ENCODE measurements at regions not wholly inside any gene's neighbourhood (a gene's known extent, or its start where the extent isn't known, plus 50 kb on each side); places are given as distances from the start of the nearest gene placed in this dataset.
"Not testable (repeated sequence)": the region's sequence is repeated elsewhere in the genome, so short reads cannot be mapped to it uniquely, and the experiment has no call there.

GRCh38 chr6:74410630-74411029 is 714.6 kb downstream of the CD109 start:
- DNase-seq (ENCODE audit: low read depth in 2 of 2), result peak; percentile 49 to 55

GRCh38 chr6:74409447-74409846 is 713.4 kb downstream of the CD109 start:
- DNase-seq (ENCODE audit: low read depth in 2 of 2), result peak; percentile 62 to 68

GRCh38 chr6:74408844-74409243 is 712.8 kb downstream of the CD109 start:
- DNase-seq (ENCODE audit: low read depth in 2 of 2), result no peak

GRCh38 chr6:74404366-74404765 is 708.4 kb downstream of the CD109 start:
- DNase-seq (ENCODE audit: low read depth in 2 of 2), result no peak

- no peak for DNase-seq (ENCODE audit: low read depth in 2 of 2)
Measured at GRCh38 chr6:74402781-74403180, 706.8 kb downstream of the CD109 start.

GRCh38 chr6:74378437-74378836 is 682.4 kb downstream of the CD109 start:
- not testable (repeated sequence) for DNase-seq (ENCODE audit: low read depth in 2 of 2)

GRCh38 chr6:74369556-74369993 is 673.6 kb downstream of the CD109 start:
- peak; percentile 62 to 69 for DNase-seq (ENCODE audit: low read depth in 2 of 2)

GRCh38 chr6:74368746-74369145 is 672.7 kb downstream of the CD109 start:
- no peak for DNase-seq (ENCODE audit: low read depth in 2 of 2)

GRCh38 chr6:74366634-74367033 is 670.6 kb downstream of the CD109 start:
- no peak for DNase-seq (ENCODE audit: low read depth in 2 of 2)

- DNase-seq (ENCODE audit: low read depth in 2 of 2), result no peak
Measured at GRCh38 chr6:74362391-74362790, 666.4 kb downstream of the CD109 start.

- no peak for DNase-seq (ENCODE audit: low read depth in 2 of 2)
Measured at GRCh38 chr6:74357321-74357720, 661.3 kb downstream of the CD109 start.

GRCh38 chr6:74356391-74356790 is 660.4 kb downstream of the CD109 start:
- DNase-seq (ENCODE audit: low read depth in 2 of 2), result no peak

GRCh38 chr6:74346936-74347535 is 651.0 kb downstream of the CD109 start:
- DNase-seq (ENCODE audit: low read depth in 2 of 2), result no peak

- DNase-seq (ENCODE audit: low read depth in 2 of 2), result no peak
Measured at GRCh38 chr6:74343804-74344203, 647.8 kb downstream of the CD109 start.

GRCh38 chr6:74343321-74343720 is 647.3 kb downstream of the CD109 start:
- not testable (repeated sequence) for DNase-seq (ENCODE audit: low read depth in 2 of 2)

- DNase-seq (ENCODE audit: low read depth in 2 of 2), result no peak
Measured at GRCh38 chr6:74334722-74335121, 638.7 kb downstream of the CD109 start.

GRCh38 chr6:74333406-74333805 is 637.4 kb downstream of the CD109 start:
- DNase-seq (ENCODE audit: low read depth in 2 of 2), result no peak

- DNase-seq (ENCODE audit: low read depth in 2 of 2), result no peak
Measured at GRCh38 chr6:74320715-74321114, 624.7 kb downstream of the CD109 start.

GRCh38 chr6:74320074-74320473 is 624.1 kb downstream of the CD109 start:
- DNase-seq (ENCODE audit: low read depth in 2 of 2), result no peak

GRCh38 chr6:74319292-74319691 is 623.3 kb downstream of the CD109 start:
- no peak for DNase-seq (ENCODE audit: low read depth in 2 of 2)

- no peak for DNase-seq (ENCODE audit: low read depth in 2 of 2)
Measured at GRCh38 chr6:74318738-74319137, 622.7 kb downstream of the CD109 start.

GRCh38 chr6:74312081-74312480 is 616.1 kb downstream of the CD109 start:
- no peak for DNase-seq (ENCODE audit: low read depth in 2 of 2)

GRCh38 chr6:74311431-74311830 is 615.4 kb downstream of the CD109 start:
- no peak for DNase-seq (ENCODE audit: low read depth in 2 of 2)

- DNase-seq (ENCODE audit: low read depth in 2 of 2), result peak; percentile 77 to 81
Measured at GRCh38 chr6:74289884-74290283, 593.9 kb downstream of the CD109 start.

All from fibroblast of skin of left quadriceps (primary cell).